Liver (tissue), 8 donors: ENCODE measurements at regions not wholly inside any gene's neighbourhood (a gene's known extent, or its start where the extent isn't known, plus 50 kb on each side); places are given as distances from the start of the nearest gene placed in this dataset.

Source experiments
- DNase-seq: peaks from one replicate; pipeline ENCODE4 v3.0.0-alpha.2; 2017; ENCODE audit warnings: low spot score
- H3K27ac ChIP-seq, 2 donors: one replicate each; pipeline ENCODE4 v1.7.0; 2013; ENCODE audit warnings: inconsistent platforms in 2 of 2, low read length in 2 of 2, control low read depth in 1 of 2, low read depth in 1 of 2, mild to moderate bottlenecking in 1 of 2
- H3K27me3 ChIP-seq, 4 donors: one replicate each; pipeline versions ENCODE4 v1.6.1 to v1.7.0; 2013; ENCODE audit warnings: low read length in 3 of 4, inconsistent platforms in 1 of 4, mild to moderate bottlenecking in 1 of 4, moderate library complexity in 1 of 4; ENCODE audit not compliant: control insufficient read depth in 4 of 4, insufficient read depth in 4 of 4
- H3K36me3 ChIP-seq, 4 donors: one replicate each; pipeline versions ENCODE4 v1.6.1 to v1.7.0; 2013; ENCODE audit warnings: low read length in 3 of 4, mild to moderate bottlenecking in 3 of 4, low read depth in 1 of 4, moderate library complexity in 1 of 4; ENCODE audit not compliant: control insufficient read depth in 4 of 4, insufficient read depth in 3 of 4
- H3K4me1 ChIP-seq, 4 donors: one replicate each; pipeline versions ENCODE4 v1.6.1 to v1.7.0; 2013; ENCODE audit warnings: low read length in 3 of 4, mild to moderate bottlenecking in 3 of 4, moderate library complexity in 1 of 4; ENCODE audit not compliant: control insufficient read depth in 4 of 4, insufficient read depth in 4 of 4
- H3K4me3 ChIP-seq, 3 donors: one replicate each; pipeline versions ENCODE4 v1.6.1 to v1.7.0; 2013; ENCODE audit warnings: low read length in 3 of 3, control low read depth in 1 of 3, low read depth in 1 of 3, mild to moderate bottlenecking in 1 of 3
- H3K9ac ChIP-seq, 2 donors: one replicate each; pipeline ENCODE4 v1.7.0; 2013; ENCODE audit warnings: low read length in 2 of 2, mild to moderate bottlenecking in 2 of 2, moderate library complexity in 2 of 2, control low read depth in 1 of 2, low read depth in 1 of 2
- H3K9me3 ChIP-seq, 4 donors: one replicate each; pipeline versions ENCODE4 v1.6.1 to v1.7.0; 2013; ENCODE audit warnings: low read length in 3 of 4; ENCODE audit not compliant: control insufficient read depth in 4 of 4
- ATF3 ChIP-seq: IDR thresholded peaks from 2 replicates; pipeline ENCODE4 v1.6.1; 2016; ENCODE audit warnings: antibody characterized with exemption
- CTCF ChIP-seq: fragments of 150-350 bp; IDR thresholded peaks from 2 replicates; pipeline ENCODE4 v1.5.1; 2017; ENCODE audit warnings: improper control_type of control experiment, low read depth, low read length; ENCODE audit not compliant: missing input control
- EGR1 ChIP-seq, 2 donors: IDR thresholded peaks; 2 replicates each; pipeline ENCODE4 v1.6.1; 2016 to 2018; ENCODE audit warnings: antibody characterized with exemption in 2 of 2, low read depth in 2 of 2
- FOXA1 ChIP-seq: IDR thresholded peaks from 2 replicates; pipeline ENCODE4 v1.6.1; 2016; ENCODE audit warnings: antibody characterized with exemption
- FOXA2 ChIP-seq: IDR thresholded peaks from 2 replicates; pipeline ENCODE4 v1.6.1; 2016; ENCODE audit warnings: antibody characterized with exemption
- HNF4A ChIP-seq, 2 donors: conservative IDR thresholded peaks; 2 replicates each; pipeline ENCODE4 v1.6.1; 2016; ENCODE audit warnings: antibody characterized with exemption in 2 of 2, mild to moderate bottlenecking in 2 of 2
- HNF4G ChIP-seq: IDR thresholded peaks from 2 replicates; pipeline ENCODE4 v1.6.1; 2016; ENCODE audit warnings: antibody characterized with exemption
- JUND ChIP-seq, 2 donors: IDR thresholded peaks; 2 replicates each; pipeline ENCODE4 v1.6.1; 2016; ENCODE audit warnings: antibody characterized with exemption in 2 of 2
- MAX ChIP-seq: IDR thresholded peaks from 2 replicates; pipeline ENCODE4 v1.6.1; 2016; ENCODE audit warnings: antibody characterized with exemption
- NR2F2 ChIP-seq: IDR thresholded peaks from 2 replicates; pipeline ENCODE4 v1.6.1; 2016; ENCODE audit warnings: antibody characterized with exemption
- RAD21 ChIP-seq, 2 donors: IDR thresholded peaks; 2 replicates each; pipeline ENCODE4 v1.6.1; 2016; ENCODE audit warnings: antibody characterized with exemption in 2 of 2, mild to moderate bottlenecking in 2 of 2
- REST ChIP-seq: IDR thresholded peaks from 2 replicates; pipeline ENCODE4 v1.6.1; 2016; ENCODE audit warnings: antibody characterized with exemption, mild to moderate bottlenecking
- RXRA ChIP-seq, 2 donors: IDR thresholded peaks; 2 replicates each; pipeline ENCODE4 v1.6.1; 2017 to 2018; ENCODE audit warnings: antibody characterized with exemption in 2 of 2, mild to moderate bottlenecking in 1 of 2
- SP1 ChIP-seq: IDR thresholded peaks from 2 replicates; pipeline ENCODE4 v1.6.1; 2018; ENCODE audit warnings: antibody characterized with exemption, mild to moderate bottlenecking
- TAF1 ChIP-seq: conservative IDR thresholded peaks from 2 replicates; pipeline ENCODE4 v1.6.1; 2016; ENCODE audit warnings: antibody characterized with exemption, mild to moderate bottlenecking
- YY1 ChIP-seq: IDR thresholded peaks from 2 replicates; pipeline ENCODE4 v1.6.1; 2016; ENCODE audit warnings: antibody characterized with exemption, mild to moderate bottlenecking
- ZBTB33 ChIP-seq: IDR thresholded peaks from 2 replicates; pipeline ENCODE4 v1.6.1; 2016; ENCODE audit warnings: antibody characterized with exemption
- WGBS: extraction: QIAGEN DNeasy Blood & Tissue Kit; methylation state at CpG from one replicate; pipeline ENCODE4 v1.1.7; 2013; 5-methylcytosine and 5-hydroxymethylcytosine counted together
- donor health status: healthy.
- donor health status: healthy.
- donor health status: healthy.
- donor health status: healthy.
- donor health status: healthy.

GRCh38 chr20:48350313-48350988, 477.3 kb downstream of the PREX1 start:
- Histone ChIP-seq H3K4me1 (no peaks in the 10 kb centered on the region), H3K27me3 (peaks cover 0 to 7% (median 0%) of the 10 kb centered on the region in 4 donors), H3K9me3 (no peaks in the 10 kb centered on the region), H3K36me3 (no peaks in the 10 kb centered on the region), H3K9ac (no peak overlapping the region), H3K27ac (no peak overlapping the region), H3K4me3 (no peak overlapping the region)
- TF ChIP-seq HNF4A (conservative IDR thresholded peaks at IDR 0.05) (no peak), FOXA1 (no peak), RAD21 (IDR thresholded peaks at IDR 0.05) (no peak), CTCF (no peak), NR2F2 (no peak), FOXA2 (no peak), YY1 (no peak), MAX (no peak)
- no peak for DNase-seq
- WGBS: 86% methylated on average over 5 of the region's 5 CpGs

GRCh38 chr20:48349656-48350055, 478.1 kb downstream of the PREX1 start:
- TF ChIP-seq ZBTB33: no peak
- TF ChIP-seq HNF4G: no peak
- no peak for TF ChIP-seq ATF3
- no peak for TF ChIP-seq HNF4A (conservative IDR thresholded peaks at IDR 0.05)
- TF ChIP-seq RXRA (IDR thresholded peaks at IDR 0.05): no peak
- no peak for TF ChIP-seq JUND (IDR thresholded peaks at IDR 0.05)
- TF ChIP-seq FOXA1: no peak
- no peak for TF ChIP-seq TAF1
- TF ChIP-seq MAX: no peak
- no peak for TF ChIP-seq YY1
- TF ChIP-seq REST: no peak
- TF ChIP-seq RAD21 (IDR thresholded peaks at IDR 0.05): no peak
- TF ChIP-seq EGR1 (IDR thresholded peaks at IDR 0.05; ENCODE audit: low read depth in 2 of 2): no peak
- TF ChIP-seq FOXA2: no peak
- TF ChIP-seq SP1: no peak
- no peak for TF ChIP-seq CTCF
- TF ChIP-seq NR2F2: no peak

More at GRCh38 chr20:48349656-48350055, 478.1 kb downstream of the PREX1 start:
- Histone ChIP-seq H3K27ac (no peak overlapping the region), H3K4me3 (no peak overlapping the region), H3K27me3 (peaks cover 0 to 7% (median 0%) of the 10 kb centered on the region in 4 donors), H3K4me1 (no peaks in the 10 kb centered on the region), H3K9ac (no peak overlapping the region), H3K36me3 (no peaks in the 10 kb centered on the region), H3K9me3 (no peaks in the 10 kb centered on the region)
- WGBS: 73% methylated on average over 4 of the region's 4 CpGs
- DNase-seq: no peak
